GM12874 (cell line): ENCODE measurements at regions not wholly inside any gene's neighbourhood (a gene's known extent, or its start where the extent isn't known, plus 50 kb on each side); places are given as distances from the start of the nearest gene placed in this dataset.

Experiments used
- TF ChIP-seq, protein P1 (sequence below): IDR thresholded peaks from 2 replicates; pipeline ENCODE4 v1.5.1; 2011; ENCODE audit warnings: low read depth, mild to moderate bottlenecking, control low read depth, low read length, moderate library complexity; ENCODE audit not compliant: insufficient read depth

DNA sequence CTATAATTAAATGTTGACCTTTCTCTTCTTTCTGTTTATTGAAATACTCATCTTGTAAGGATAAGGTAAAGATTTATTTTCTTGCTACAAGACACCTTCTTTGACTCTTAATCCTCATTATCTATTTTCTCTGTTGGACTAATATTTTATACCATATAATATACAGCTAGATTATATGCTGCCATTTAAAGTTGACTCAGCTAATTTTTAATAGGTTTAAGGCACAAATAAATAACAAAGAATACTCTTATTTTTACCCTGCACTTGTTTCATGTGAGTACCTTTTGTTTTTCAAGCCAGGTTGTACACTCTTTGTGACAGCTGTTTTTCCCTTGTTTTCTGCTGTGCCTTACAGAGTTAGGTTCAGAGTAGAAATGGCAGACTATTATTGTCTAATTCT, 83.9 kb upstream of the ASCC3 start:
- TF ChIP-seq, protein P1, sequence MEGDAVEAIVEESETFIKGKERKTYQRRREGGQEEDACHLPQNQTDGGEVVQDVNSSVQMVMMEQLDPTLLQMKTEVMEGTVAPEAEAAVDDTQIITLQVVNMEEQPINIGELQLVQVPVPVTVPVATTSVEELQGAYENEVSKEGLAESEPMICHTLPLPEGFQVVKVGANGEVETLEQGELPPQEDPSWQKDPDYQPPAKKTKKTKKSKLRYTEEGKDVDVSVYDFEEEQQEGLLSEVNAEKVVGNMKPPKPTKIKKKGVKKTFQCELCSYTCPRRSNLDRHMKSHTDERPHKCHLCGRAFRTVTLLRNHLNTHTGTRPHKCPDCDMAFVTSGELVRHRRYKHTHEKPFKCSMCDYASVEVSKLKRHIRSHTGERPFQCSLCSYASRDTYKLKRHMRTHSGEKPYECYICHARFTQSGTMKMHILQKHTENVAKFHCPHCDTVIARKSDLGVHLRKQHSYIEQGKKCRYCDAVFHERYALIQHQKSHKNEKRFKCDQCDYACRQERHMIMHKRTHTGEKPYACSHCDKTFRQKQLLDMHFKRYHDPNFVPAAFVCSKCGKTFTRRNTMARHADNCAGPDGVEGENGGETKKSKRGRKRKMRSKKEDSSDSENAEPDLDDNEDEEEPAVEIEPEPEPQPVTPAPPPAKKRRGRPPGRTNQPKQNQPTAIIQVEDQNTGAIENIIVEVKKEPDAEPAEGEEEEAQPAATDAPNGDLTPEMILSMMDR, result no peak

DNA sequence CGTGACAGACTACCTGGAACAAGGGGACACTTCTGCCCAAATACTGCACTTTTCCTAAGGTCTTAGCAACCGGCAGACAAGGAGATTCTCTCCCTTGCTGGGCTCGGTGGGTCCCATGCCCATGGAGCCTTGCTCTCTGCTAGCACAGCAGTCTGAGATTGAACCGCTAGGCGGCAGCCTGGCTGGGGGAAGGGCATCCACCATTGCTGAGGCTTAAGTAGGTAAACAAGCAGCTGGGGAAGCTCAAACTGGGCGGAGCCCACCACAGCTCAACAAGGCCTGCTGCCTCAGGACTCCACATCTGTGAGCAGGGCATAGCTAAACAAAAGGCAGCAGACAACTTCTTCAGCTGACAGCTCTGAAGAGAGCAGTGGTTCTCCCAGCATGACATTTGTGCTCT, 87.8 kb upstream of the ASCC3 start:
- TF ChIP-seq, protein P1, result no peak

- TF ChIP-seq, protein P1, result no peak
These were observed 98.1 kb upstream of the ASCC3 start for GRCh38 chr6:100979267-100979666.

- TF ChIP-seq, protein P1, result no peak
These were observed 99.8 kb upstream of the ASCC3 start for GRCh38 chr6:100980949-100981348.

GRCh38 chr6:100986921-100987320, 105.8 kb upstream of the ASCC3 start:
- TF ChIP-seq, protein P1, result no peak

- TF ChIP-seq, protein P1, result no peak
These were observed 106.4 kb upstream of the ASCC3 start for GRCh38 chr6:100987556-100987955.

- TF ChIP-seq, protein P1, result no peak
These were observed 107.4 kb upstream of the ASCC3 start for GRCh38 chr6:100988391-100988984.

DNA sequence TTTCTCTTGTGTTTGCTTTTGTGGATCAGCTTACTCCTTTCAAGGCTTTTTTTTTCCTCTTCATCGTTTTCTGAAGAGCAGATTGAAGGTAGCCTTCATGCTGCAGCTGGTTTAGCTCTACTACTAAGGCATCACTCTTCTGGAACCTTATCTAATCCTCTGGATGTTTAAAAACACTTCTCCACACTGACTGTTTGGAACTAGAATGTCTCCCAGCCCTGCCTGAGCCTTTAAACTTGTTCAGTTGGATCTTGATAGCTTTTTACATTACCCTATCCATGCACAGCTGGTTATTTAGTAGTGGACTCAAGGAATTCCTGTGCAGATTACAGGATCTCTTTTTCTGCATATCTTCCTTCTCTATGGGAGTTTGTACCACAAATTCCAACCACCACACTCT, 108.9 kb upstream of the ASCC3 start:
- TF ChIP-seq, protein P1, result no peak
